Endodermal cell (in vitro differentiated cells): ENCODE measurements at regions not wholly inside any gene's neighbourhood (a gene's known extent, or its start where the extent isn't known, plus 50 kb on each side); places are given as distances from the start of the nearest gene placed in this dataset.

Experiments used
- DNase-seq: peaks from one replicate; pipeline ENCODE4 v3.0.0-alpha.2; 2017
- H3K27ac ChIP-seq: 2 replicates; pipeline ENCODE4 v1.5.1; 2013; ENCODE audit warnings: mild to moderate bottlenecking, low read depth, low read length, moderate library complexity
- H3K27me3 ChIP-seq: 2 replicates; pipeline ENCODE4 v1.6.1; 2013; ENCODE audit warnings: mild to moderate bottlenecking, low read length, moderate library complexity; ENCODE audit not compliant: insufficient read depth, control insufficient read depth, poor library complexity, severe bottlenecking
- H3K36me3 ChIP-seq: 2 replicates; pipeline ENCODE4 v1.7.0; 2013; ENCODE audit warnings: mild to moderate bottlenecking, low read length, moderate library complexity; ENCODE audit not compliant: control insufficient read depth, insufficient read depth
- H3K4me1 ChIP-seq: one replicate; pipeline ENCODE4 v1.7.0; 2013; ENCODE audit warnings: low read length; ENCODE audit not compliant: control insufficient read depth, insufficient read depth
- H3K4me3 ChIP-seq: 2 replicates; pipeline ENCODE4 v1.5.1; 2013; ENCODE audit warnings: mild to moderate bottlenecking, low read length, moderate library complexity
- H3K9ac ChIP-seq: 2 replicates; pipeline ENCODE4 v1.6.1; 2013; ENCODE audit warnings: mild to moderate bottlenecking, low read length, moderate library complexity; ENCODE audit not compliant: poor library complexity, severe bottlenecking; ENCODE audit errors: extremely low read depth
- H3K9me3 ChIP-seq: 2 replicates; pipeline ENCODE4 v1.6.1; 2013; ENCODE audit warnings: mild to moderate bottlenecking, low read length, moderate library complexity; ENCODE audit not compliant: control insufficient read depth
- H3K27ac Mint-ChIP-seq: 2 replicates; pipeline ENCODE4 v1.8.0; 2020; ENCODE audit warnings: mixed read lengths
- H3K27me3 Mint-ChIP-seq: 2 replicates; pipeline ENCODE4 v1.8.0; 2021; ENCODE audit warnings: mild to moderate bottlenecking, mixed read lengths; ENCODE audit not compliant: insufficient read depth
- H3K36me3 Mint-ChIP-seq: 2 replicates; pipeline ENCODE4 v1.8.0; 2020; ENCODE audit warnings: low read depth, mixed read lengths
- H3K4me1 Mint-ChIP-seq: 2 replicates; pipeline ENCODE4 v1.8.0; 2020; ENCODE audit warnings: mixed read lengths
- H3K4me3 Mint-ChIP-seq: 2 replicates; pipeline ENCODE4 v1.8.0; 2020; ENCODE audit warnings: mild to moderate bottlenecking, moderate library complexity, mixed read lengths
- H3K9me3 Mint-ChIP-seq: 2 replicates; pipeline ENCODE4 v1.8.0; 2020; ENCODE audit warnings: mild to moderate bottlenecking, mixed read lengths
- WGBS, 2 experiments: methylation state at CpG; one replicate each; pipeline versions ENCODE4 v1.1.5 to v1.1.7; 2013; ENCODE audit warnings: missing lambda C conversion rate in 2 of 2, mixed read lengths in 1 of 2; ENCODE audit not compliant: insufficient coverage in 1 of 2, insufficient read length in 1 of 2; 5-methylcytosine and 5-hydroxymethylcytosine counted together
- TF ChIP-seq, protein P1 (sequence below): fragments of 200-600 bp; sonication (generic); conservative IDR thresholded peaks from 2 replicates; pipeline ENCODE4 v1.5.0; 2021; ENCODE audit warnings: antibody characterized with exemption, mild to moderate bottlenecking

DNA sequence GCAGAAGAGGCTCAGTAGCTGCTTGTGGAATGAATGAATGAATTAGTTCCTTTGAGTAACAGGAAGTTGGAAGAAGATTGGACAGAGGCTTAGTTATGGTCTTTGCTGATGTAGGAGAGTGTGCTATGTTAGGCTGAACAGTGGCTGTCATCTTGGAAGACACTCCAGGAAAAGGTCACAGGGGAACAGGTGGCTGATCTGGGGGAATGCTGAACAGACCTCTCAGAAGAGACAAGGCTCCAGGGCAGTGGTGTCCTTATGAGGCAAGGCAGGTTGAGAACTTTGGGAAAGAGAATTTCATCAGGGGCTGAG is 62.3 kb downstream of the UTRN start:
- DNase-seq = no peak
- H3K4me1 ChIP-seq = no peaks in the 10 kb centered on the region
- Mint-ChIP-seq H3K9me3 (no peaks in the 10 kb centered on the region), H3K36me3 (peaks cover 4% of the 10 kb centered on the region), H3K4me1 (peaks cover 21% of the 10 kb centered on the region), H3K27me3 (no peaks in the 10 kb centered on the region), H3K27ac (peak overlapping the region; percentile 40), H3K4me3 (no peak overlapping the region)
- H3K4me3 ChIP-seq = no peak overlapping the region
- TF ChIP-seq, protein P1, sequence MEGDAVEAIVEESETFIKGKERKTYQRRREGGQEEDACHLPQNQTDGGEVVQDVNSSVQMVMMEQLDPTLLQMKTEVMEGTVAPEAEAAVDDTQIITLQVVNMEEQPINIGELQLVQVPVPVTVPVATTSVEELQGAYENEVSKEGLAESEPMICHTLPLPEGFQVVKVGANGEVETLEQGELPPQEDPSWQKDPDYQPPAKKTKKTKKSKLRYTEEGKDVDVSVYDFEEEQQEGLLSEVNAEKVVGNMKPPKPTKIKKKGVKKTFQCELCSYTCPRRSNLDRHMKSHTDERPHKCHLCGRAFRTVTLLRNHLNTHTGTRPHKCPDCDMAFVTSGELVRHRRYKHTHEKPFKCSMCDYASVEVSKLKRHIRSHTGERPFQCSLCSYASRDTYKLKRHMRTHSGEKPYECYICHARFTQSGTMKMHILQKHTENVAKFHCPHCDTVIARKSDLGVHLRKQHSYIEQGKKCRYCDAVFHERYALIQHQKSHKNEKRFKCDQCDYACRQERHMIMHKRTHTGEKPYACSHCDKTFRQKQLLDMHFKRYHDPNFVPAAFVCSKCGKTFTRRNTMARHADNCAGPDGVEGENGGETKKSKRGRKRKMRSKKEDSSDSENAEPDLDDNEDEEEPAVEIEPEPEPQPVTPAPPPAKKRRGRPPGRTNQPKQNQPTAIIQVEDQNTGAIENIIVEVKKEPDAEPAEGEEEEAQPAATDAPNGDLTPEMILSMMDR = no peak
- H3K9ac ChIP-seq = no peak overlapping the region
- no peaks in the 10 kb centered on the region for H3K27me3 ChIP-seq
- H3K27ac ChIP-seq = no peak overlapping the region
- no peaks in the 10 kb centered on the region for H3K9me3 ChIP-seq
- peaks cover 3% of the 10 kb centered on the region for H3K36me3 ChIP-seq

DNA sequence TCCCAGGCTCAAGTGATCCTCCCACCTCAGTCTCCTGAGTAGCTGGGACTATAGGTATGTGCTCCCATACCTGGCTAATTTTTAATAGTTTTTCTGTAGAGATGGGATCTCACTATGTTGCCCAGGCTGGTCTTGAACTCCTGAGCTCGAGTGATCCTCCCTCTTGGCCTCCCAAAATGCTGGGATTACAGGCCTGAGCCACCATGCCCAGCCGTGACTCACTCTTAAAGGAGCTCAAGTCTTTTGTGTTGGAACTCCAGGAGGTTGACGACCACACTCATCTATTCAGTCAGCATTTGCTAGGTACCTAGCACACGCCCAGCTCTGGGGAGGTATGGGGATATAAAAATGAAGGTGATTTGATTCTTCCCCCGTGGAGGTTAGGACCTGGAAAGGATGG is 62.8 kb downstream of the UTRN start:
- peaks cover 21% of the 10 kb centered on the region for H3K4me1 Mint-ChIP-seq

DNA sequence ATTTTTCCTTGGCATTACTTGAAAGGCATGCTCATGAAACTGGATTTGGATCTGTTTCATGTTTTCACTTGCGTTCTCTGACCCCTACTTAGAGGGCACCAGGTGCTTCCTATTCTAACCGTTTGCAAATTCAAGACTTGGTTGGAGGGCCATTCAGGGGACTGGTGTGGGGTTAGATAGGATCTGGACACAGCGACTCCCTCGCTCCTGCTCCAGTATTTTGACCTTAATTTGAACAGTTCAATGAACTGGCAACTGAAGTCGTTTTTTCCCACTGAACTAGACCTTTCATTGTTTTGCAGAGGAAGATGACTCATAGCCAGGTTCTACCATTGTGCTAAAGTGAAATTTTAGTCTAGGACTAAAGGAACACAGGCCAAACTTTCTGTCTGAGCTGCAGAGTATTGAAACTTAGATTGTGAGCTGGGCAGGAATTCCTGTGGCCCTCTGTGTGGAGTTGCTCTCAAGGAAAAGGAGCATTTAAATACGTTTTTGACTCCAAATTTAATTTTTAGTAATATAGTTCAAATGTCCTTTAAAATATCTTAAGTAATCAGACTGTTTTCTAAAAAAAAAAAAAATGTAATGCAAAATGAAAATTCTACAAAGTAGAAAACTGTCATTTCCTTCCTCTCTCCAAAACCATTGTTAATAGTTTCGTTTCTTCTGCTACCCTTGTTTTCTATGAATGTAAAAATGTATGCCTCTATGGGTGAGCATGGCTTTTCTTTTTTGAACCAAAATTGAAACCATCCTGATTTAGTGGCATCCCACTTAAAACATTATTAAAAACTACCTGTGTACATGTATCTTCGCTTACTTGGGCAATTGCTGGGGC is 64.8 kb downstream of the UTRN start:
- H3K9me3 Mint-ChIP-seq = no peaks in the 10 kb centered on the region
- peak overlapping the region; percentile 48 for H3K27ac Mint-ChIP-seq
- no peak overlapping the region for H3K4me3 Mint-ChIP-seq
- H3K36me3 Mint-ChIP-seq = peaks cover 4% of the 10 kb centered on the region
- 78 to 79% methylated on average over 4 to 6 of the region's 8 CpGs for WGBS, 2 experiments
- Histone ChIP-seq H3K9ac (no peak overlapping the region), H3K4me3 (no peak overlapping the region), H3K27me3 (no peaks in the 10 kb centered on the region), H3K36me3 (peaks cover 3% of the 10 kb centered on the region), H3K9me3 (no peaks in the 10 kb centered on the region), H3K27ac (no peak overlapping the region), H3K4me1 (no peaks in the 10 kb centered on the region)
- no peaks in the 10 kb centered on the region for H3K27me3 Mint-ChIP-seq
- TF ChIP-seq, protein P1 = no peak
- no peak for DNase-seq
- H3K4me1 Mint-ChIP-seq = peaks cover 7% of the 10 kb centered on the region

More for the DNA sequence above, 62.8 kb downstream of the UTRN start:
- H3K4me1 ChIP-seq = no peaks in the 10 kb centered on the region
- 86 to 88% methylated on average over 3 to 5 of the region's 5 CpGs for WGBS, 2 experiments
- Mint-ChIP-seq H3K27ac (no peak overlapping the region), H3K36me3 (peaks cover 4% of the 10 kb centered on the region), H3K4me3 (no peak overlapping the region), H3K9me3 (no peaks in the 10 kb centered on the region), H3K27me3 (no peaks in the 10 kb centered on the region)
- H3K27ac ChIP-seq = no peak overlapping the region
- H3K9ac ChIP-seq = no peak overlapping the region
- TF ChIP-seq, protein P1 = no peak
- no peak for DNase-seq
- peaks cover 3% of the 10 kb centered on the region for H3K36me3 ChIP-seq
- H3K27me3 ChIP-seq = no peaks in the 10 kb centered on the region
- H3K9me3 ChIP-seq = no peaks in the 10 kb centered on the region
- H3K4me3 ChIP-seq = no peak overlapping the region
